Mammary epithelial cell (primary cell): ENCODE measurements at regions not wholly inside any gene's neighbourhood (a gene's known extent, or its start where the extent isn't known, plus 50 kb on each side); places are given as distances from the start of the nearest gene placed in this dataset.

Source experiments
- EZH2 ChIP-seq: IDR thresholded peaks from 2 replicates; pipeline ENCODE4 v1.6.1; 2012; ENCODE audit warnings: low read length, inconsistent platforms, borderline replicate concordance
- TF ChIP-seq, protein P1 (sequence below), 2 donors: IDR thresholded peaks in 1 of 2; conservative IDR thresholded peaks in 1 of 2; 2 replicates each; pipeline ENCODE4 v1.5.1; 2011 to 2012; ENCODE audit warnings: inconsistent platforms in 2 of 2, low read length in 2 of 2, mild to moderate bottlenecking in 2 of 2, control low read depth in 1 of 2, low read depth in 1 of 2; ENCODE audit not compliant: insufficient read depth in 1 of 2; ENCODE audit errors: extremely low read depth in 1 of 2

DNA sequence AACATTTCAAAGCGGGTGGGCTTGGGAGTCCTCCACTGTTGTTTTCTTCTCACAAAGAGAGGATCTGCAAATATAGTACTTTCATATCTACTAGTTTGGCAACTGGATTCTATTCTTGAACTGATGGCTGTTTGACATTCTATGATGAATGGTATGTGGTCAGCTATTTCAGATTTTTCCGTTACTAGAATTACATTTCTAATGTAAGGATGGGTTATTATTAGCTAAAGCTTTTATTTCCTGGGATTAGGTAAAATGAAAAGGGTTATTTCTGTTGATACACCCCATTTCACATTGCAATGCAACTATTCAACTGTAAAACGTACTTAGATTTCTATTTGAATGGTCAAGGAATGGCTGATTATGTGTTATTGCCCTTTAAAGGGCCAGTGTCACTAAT is 629.7 kb downstream of the DACH1 start:
- TF ChIP-seq, protein P1, sequence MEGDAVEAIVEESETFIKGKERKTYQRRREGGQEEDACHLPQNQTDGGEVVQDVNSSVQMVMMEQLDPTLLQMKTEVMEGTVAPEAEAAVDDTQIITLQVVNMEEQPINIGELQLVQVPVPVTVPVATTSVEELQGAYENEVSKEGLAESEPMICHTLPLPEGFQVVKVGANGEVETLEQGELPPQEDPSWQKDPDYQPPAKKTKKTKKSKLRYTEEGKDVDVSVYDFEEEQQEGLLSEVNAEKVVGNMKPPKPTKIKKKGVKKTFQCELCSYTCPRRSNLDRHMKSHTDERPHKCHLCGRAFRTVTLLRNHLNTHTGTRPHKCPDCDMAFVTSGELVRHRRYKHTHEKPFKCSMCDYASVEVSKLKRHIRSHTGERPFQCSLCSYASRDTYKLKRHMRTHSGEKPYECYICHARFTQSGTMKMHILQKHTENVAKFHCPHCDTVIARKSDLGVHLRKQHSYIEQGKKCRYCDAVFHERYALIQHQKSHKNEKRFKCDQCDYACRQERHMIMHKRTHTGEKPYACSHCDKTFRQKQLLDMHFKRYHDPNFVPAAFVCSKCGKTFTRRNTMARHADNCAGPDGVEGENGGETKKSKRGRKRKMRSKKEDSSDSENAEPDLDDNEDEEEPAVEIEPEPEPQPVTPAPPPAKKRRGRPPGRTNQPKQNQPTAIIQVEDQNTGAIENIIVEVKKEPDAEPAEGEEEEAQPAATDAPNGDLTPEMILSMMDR (conservative IDR thresholded peaks at IDR 0.05 in 1 of 2, IDR thresholded peaks at IDR 0.05 in 1 of 2; ENCODE audit: extremely low read depth in 1 of 2, insufficient read depth in 1 of 2, low read depth in 1 of 2, low read length in 2 of 2) = no peak
- no peak for TF ChIP-seq EZH2
